Kidney glomerular epithelial cell (primary cell): ENCODE measurements at regions not wholly inside any gene's neighbourhood (a gene's known extent, or its start where the extent isn't known, plus 50 kb on each side); places are given as distances from the start of the nearest gene placed in this dataset.

ENCODE experiments used
- DNase-seq: peaks from one replicate; lab custom pipeline; 2025; lab: John Stamatoyannopoulos, UW

- DNase-seq, result no peak
Measured at GRCh38 chrX:39739585-39739984, 358.2 kb downstream of the BCOR start.

DNA sequence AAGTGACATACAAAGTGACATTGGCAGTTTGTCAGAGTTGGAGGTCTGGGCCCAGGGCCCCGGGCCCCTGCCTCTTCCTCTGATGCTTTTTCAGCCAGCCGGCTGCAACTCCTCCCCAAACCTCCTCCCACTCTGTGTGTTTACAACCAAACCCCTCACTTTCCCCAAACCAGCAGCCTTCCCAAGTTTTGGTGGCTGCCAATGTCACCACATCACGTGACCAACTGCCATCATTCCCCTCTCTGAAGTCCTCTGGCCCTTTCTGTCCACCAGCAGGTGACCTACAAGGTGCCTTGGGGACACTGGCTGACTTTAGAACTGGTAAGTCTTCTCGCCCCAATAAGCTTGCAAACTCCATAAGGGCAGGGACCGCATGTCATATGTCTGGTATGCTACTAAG is 357.7 kb downstream of the BCOR start:
- no peak for DNase-seq

DNA sequence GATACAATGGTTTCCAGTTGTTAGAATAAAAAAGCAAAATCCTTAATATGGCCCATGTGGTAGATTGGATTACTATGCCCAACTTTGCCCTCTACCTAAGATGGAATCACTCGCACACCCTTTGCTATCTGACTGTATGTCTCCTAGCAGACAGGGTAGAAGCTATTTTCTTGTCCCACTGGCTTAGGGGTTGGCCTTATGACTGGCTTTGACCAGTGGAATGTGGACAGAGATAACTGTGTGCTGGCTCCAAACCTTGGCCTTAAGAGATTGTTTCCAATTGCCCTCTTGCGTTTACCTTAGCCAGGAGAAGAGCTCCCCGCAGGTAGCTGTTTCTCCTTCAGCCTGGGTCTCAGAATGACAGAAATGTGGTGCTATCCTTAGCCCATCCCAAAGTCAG is 355.9 kb downstream of the BCOR start:
- no peak for DNase-seq

DNA sequence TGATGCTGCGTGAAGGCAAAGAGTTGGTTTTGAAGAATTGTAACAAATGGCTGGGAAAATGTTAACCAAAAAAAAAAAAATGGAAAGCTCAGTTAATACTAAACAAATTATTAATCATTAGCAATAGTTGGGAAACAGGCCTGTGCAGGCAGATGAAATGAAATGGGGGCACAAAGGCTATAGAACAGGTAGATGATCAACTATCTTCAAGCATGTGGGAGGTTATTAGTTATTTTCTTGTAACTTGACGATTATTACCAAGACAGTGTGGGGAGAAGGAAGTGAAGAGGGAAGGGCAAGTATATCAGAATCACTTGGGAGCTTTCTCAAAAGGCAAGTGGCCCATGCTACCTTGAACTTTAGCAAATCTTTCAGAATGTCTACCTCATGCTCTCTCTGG is 351.9 kb downstream of the BCOR start:
- peak; percentile 23 for DNase-seq

GRCh38 chrX:39749135-39749534 is 348.6 kb downstream of the BCOR start:
- DNase-seq, result no peak

- DNase-seq, result no peak
Measured at GRCh38 chrX:39749728-39750127, 348.0 kb downstream of the BCOR start.

DNA sequence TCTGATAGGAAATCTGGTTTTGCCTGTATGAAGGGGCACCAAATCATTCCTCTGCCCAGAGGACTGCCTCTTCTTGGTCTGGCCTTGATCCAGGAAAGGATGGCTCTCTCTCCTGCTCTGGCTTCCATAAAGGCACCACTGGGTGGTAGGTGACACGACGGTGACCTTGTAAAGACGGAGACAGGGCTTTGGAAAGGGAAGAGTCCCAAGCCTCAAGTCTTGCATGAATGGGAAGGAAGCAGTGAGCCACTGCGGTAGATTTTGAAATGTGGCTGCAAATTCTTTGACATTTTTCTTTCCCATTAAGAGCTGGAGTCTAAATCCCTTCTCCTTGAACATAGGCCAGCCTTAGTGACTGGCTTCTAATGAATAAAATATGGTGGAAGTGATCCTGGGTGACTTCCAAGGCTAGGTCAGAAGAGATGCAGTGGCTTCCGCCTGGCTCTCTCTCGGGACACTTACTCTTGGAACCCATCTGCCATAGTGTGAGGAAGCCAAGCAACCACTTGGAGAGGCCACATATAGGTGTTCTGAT is 347.4 kb downstream of the BCOR start:
- DNase-seq, result no peak

DNA sequence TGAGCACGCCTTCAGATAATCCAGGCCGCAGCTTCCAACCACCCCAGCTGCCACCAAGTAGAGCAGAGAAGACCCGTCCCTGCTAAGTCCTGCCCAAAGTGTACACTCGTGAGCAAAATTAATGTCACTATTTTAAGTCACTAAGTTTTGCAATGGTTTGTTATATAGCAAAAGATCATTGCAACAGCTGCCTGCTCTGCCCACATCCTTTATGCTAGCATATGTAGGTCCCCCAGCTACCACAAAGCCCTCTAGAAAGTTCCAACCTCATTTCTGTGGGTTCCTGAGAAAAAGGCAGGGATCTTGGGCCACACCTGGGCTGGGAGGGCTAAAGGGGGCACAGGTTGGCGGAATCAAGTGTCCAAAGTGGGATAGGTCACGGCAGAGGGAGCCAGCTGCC is 346.9 kb downstream of the BCOR start:
- no peak for DNase-seq

DNA sequence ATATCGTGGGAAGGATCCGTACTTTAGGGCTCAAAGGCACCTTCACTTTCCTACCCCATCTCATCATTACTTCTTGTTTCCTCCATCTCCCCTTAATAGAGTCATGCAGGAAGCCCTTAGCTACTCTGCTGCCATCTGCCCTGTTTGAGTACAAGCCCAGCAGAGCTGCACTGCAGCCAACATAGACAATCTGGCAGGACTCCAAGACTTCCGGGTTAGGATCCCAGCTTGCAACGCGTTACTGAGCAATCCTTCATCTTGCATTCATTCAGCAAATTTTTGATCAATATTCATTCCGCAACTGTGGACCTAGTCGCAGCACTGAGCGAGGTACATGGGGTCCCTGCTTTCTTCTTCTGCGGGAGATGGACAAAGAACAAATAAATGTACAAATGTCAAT is 344.9 kb downstream of the BCOR start:
- DNase-seq, result no peak

GRCh38 chrX:39753293-39753996 is 344.3 kb downstream of the BCOR start:
- no peak for DNase-seq

DNA sequence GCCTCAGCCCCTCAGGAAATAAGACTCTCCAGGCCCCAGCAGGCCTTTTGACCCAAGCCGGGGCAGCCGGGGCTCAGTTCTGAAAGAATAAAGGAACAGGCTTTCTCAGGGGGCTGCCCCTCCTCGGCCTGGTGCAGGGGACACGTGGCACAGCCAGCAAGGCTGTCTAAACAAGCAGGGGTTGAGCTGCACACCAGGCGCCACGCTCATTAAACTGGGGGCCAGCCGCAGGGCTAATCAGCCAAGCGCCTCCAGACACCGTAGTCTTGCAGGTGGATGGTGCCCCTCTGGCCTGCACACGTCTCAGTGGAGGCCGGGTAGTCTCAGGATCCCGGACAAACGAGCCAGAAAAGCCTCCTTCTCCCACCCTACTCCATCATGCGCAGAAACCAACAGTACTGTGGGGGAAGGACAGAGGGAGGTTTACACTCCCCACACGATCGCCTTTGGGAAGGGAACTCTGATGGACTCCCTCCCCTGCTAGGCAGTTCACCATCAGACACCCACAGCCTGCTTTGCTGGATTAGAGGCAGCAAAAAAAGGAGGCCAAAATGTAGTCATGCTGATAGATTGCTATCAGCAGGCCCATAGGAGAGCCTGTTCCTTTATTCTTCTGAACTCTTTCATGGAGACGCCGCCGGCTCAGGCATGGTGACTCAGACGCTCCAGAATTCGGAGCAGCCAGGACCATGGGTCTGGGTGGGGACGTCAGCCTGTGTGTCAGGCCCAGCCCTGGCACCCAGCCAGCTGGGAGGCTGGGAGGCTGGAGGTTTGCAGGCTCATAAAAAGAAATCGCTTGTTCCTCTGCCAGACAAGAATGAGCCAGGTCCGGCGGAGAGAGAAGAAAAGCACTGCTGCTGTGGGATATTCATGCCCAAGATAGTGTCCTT is 342.4 kb downstream of the BCOR start:
- peak; percentile 75 for DNase-seq

DNA sequence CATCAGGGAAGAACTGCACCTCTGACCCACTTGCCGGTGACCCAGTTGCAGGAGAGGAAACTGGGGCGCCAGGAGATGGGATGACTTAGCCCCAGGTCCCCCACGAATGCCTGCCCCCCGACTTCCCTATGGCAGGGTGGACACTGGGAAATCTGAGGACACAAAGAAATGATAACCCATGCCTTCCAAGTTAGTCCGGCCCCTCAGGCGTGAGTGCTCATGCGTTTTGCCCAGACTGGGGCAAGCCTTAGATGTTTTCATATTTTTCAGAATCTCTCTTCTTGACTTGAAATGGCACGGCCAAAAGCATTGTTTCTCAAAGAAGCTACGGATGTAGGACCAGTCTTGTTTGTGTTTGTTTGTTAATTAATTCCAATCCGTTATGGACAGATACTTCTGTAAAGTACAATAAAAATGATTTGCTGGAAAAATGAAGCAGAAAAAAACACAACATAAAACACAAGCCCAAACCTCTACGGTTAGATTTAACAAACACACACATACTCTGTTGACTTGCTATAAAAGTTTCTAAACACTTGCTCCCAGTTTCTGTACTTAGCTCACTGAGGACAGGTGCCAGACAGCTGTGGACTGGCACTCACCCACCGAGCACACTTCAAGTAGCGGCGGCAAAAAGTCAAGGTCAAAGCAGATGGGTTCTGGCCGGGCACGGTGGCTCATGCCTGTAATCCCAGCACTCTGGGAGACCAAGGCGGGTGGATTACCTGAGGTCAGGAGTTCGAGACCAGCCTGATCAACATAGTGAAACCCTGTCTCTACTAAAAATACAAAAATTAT is 341.5 kb downstream of the BCOR start:
- DNase-seq, result no peak

- no peak for DNase-seq
Measured at GRCh38 chrX:39757971-39758370, 339.8 kb downstream of the BCOR start.

DNA sequence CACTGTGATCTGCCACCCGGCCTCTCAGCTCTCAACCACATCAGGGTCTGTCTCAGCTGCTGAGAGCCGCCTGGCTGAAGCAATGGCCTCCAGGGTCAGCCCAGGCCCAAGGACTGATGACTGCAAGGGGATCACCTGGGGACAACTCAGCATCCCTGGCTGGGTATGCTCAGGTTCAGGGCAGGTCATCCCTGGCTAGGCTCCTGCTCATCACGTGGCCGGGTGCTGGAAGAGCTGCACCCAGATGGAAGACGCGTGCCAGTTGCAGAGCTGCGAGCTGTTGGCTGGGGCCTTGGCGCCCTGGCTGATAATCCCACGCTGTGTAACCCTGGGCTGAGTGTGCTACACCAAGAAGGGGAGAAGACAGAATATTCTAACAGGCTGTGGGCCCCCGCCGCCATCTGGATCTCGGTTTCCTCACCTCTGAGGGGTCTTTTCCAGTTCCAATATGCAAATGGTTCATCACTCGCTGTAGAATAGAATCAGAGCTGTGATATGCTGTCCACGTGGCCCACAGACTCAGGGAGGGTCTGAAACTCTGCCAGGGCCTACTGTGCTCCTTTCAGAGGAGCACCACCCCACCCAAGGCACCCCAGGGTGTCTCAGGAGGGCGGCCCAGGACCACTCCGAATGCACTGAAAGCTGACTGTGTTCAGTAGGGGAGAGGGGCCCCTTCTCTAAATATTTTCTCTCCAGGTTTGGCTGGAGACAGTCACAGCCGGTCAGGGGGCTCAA is 338.8 kb downstream of the BCOR start:
- no peak for DNase-seq

DNA sequence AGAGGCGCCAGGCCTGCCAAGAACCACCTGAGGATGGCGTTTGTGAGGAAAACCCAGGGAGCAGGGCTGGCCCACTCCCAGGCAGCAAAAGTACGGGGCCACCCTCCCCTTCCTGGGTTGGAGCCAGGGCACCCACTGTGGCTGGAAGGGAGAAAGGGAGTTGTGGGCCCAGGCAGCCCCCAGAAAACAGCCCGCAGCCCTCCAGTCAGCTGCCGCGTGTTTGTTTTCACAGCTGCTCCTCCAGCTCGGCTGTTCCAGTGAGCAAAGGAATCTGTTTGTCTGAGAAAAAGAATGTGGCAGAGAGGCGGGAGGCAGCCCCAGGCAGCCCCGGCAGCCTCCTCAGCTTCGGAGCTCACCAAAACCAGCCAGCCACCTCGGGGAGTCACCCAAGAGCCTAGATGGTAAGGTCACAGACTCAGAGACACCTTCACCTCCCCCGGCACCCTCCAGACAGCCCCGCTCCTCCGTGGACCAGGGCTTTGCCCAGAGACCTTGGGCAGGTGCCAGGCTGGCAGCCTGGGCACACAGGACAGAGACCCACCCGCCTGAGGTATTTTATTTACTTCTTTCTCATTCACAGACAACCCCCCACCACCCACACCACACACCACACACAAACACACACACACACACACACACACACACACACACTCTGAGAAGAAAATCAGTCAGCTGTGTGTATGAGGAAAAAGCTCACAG is 338.1 kb downstream of the BCOR start:
- DNase-seq, result peak; percentile 69

GRCh38 chrX:39760930-39761329 is 336.8 kb downstream of the BCOR start:
- no peak for DNase-seq

DNA sequence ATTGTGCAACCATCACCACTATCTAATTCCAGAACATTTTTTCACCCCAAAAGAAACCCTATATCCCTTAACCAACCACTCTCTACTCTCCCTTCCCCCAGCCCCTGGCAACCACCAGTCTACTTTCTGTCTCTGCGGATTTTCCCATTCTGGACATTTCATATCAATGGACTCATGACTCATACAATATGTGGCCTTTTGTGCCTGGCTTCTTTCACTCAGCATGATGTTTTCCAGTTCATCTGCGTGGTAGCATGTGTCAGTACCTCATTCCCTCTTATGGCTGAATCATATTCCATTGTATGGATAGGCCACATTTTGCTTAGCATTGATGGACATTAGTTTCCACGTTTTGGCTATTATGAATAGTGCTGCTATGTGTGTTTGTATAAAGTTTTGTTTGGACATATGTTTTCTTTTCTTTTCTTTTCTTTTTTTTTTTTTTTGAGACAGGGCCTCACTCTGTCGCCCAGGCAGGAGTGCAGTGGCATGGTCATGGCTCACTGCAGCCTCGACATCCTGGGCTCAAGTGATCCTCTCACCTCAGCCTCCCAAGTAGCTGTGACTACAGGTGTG is 335.4 kb downstream of the BCOR start:
- no peak for DNase-seq

DNA sequence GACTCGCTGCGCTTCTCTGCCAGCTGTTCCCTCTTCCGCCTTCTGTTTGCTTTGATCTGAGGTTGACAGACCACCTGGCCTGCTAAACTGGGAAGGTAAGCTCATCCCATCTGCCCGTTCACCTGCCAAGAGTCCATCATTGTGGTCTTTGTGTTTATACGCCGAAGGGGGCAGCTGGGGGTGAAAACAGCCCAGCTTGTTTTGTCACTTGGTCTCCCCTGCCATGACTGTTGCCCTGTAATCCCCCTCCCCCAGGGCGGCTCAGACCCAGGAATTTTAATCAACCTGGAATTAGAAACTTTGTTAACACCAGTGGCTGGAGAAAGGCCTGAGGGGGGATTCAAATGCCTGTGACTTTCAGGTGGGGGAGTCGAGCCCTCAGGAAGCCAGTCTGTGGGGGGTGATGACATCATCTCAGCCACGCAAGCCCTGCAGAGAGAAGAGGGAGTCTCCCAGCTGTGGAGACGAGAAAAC is 333.3 kb downstream of the BCOR start:
- no peak for DNase-seq

DNA sequence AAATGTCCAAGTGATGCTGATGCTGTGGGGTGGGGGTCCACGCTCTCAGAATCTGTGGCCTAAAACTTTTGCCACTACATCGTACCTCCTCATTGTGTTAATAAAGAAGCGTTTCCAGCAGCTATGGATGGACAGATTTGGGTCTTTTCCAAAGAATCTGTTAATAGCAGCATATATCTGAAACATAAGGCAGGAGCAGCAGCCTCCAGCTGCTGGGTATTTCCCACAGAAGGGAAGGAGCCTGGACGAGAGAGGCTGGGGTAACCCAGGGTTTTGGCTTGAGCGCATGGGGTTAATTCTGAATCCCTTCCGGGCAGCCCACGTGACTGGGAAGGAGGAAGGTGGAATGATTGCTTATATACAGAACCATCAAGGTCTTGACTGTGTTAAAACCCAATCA is 332.4 kb downstream of the BCOR start:
- DNase-seq, result no peak

DNA sequence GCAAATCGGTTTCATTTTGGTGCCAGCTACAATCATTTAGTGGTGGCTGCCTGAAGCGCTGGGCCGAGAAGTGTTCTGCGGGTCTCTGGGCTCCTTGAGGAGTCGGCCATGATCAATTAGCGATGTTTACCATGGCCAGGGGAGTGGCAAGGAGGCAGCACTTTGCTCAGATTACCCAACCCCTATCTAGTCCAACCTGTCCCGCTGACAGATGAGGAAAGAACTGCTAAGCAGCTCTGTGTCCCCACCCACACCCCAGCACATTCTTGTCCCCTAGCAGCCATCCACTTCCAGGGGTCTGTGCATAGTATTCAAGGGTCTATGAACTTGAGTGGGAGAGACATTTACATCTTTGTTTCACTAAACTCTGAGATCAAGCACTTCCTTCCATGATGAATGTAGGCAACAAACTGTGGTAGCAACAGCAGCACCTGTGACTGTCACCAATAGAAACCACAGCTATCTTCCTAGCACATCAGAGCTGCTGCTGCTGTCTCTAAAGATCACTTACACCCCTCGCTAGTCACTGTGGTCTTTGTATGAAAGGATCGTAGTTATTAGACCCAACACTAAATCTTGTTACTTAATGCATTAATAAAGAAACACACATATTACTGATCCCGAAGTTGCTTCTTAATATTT is 331.6 kb downstream of the BCOR start:
- DNase-seq, result no peak
